GM12878 (cell line): ENCODE measurements at regions not wholly inside any gene's neighbourhood (a gene's known extent, or its start where the extent isn't known, plus 50 kb on each side); places are given as distances from the start of the nearest gene placed in this dataset.

Experiments
- ATAC-seq: fragments of 200-7000 bp; cut with Tn5 transposase; 3 replicates; pipeline ENCODE4 v1.9.1; 2020; ENCODE audit warnings: mild to moderate bottlenecking, moderate library complexity
- BruUV-seq: library from RNA; stranded (reverse); fragments of 400-500 nt; replicated peaks from 2 replicates; lab custom pipeline; 2021; lab: Mats Ljungman, UMichigan
- CTCF ChIA-PET: fragments of 300-600 bp; sonication (Branson Sonifier 250); formaldehyde crosslinking; extraction: SDS; loops from one replicate; lab custom pipeline; 2021; ENCODE audit warnings: inconsistent platforms; lab: Yijun Ruan, JAX
- POLR2A ChIA-PET: fragments of 350-600 bp; formaldehyde crosslinking; extraction: SDS; loops from one replicate; lab custom pipeline; 2021; ENCODE audit warnings: inconsistent platforms; lab: Charles Lee
- RAD21 ChIA-PET: fragments of 300-600 bp; sonication (Branson Sonifier 250); formaldehyde crosslinking; loops from one replicate; lab custom pipeline; 2023; ENCODE audit warnings: antibody characterized with exemption; ENCODE audit not compliant: unreplicated experiment; lab: Charles Lee
- SMC1A ChIA-PET: fragments of 300-600 bp; sonication (Branson Sonifier 250); formaldehyde crosslinking; loops from one replicate; lab custom pipeline; 2023; ENCODE audit not compliant: unreplicated experiment, uncharacterized antibody; lab: Charles Lee
- DNase-seq: peaks from one replicate; pipeline ENCODE4 v3.0.0-alpha.2; 2011; ENCODE audit warnings: low read depth, low spot score
- FAIRE-seq: peaks from 3 replicates; lab custom pipeline; 2011; peaks lifted over from hg19 to GRCh38; lab: Jason Lieb, UNC
- H2AFZ ChIP-seq: 2 replicates; pipeline ENCODE4 v1.6.0; 2011; ENCODE audit warnings: low read depth, low read length, control low read depth; ENCODE audit not compliant: control insufficient read depth
- H3K27ac ChIP-seq: 2 replicates; pipeline ENCODE4 v1.5.1; 2011; ENCODE audit warnings: control low read depth; ENCODE audit not compliant: control insufficient read depth, insufficient read depth
- H3K27me3 ChIP-seq, 2 experiments: replicated peaks in 1 of 2; 2 replicates each; pipeline versions ENCODE4 v1.6.0 to v1.6.1; 2011; ENCODE audit warnings: low read length in 1 of 2; ENCODE audit not compliant: control insufficient read depth in 2 of 2, insufficient read depth in 2 of 2
- H3K36me3 ChIP-seq, 2 experiments: 2 replicates each; pipeline ENCODE4 v1.5.1; 2011; ENCODE audit warnings: low read length in 1 of 2; ENCODE audit not compliant: control insufficient read depth in 2 of 2, insufficient read depth in 2 of 2
- H3K4me1 ChIP-seq: 2 replicates; pipeline ENCODE4 v1.6.1; 2011; ENCODE audit warnings: mild to moderate bottlenecking, low read length, moderate library complexity, mixed read lengths; ENCODE audit not compliant: control insufficient read depth, insufficient read depth
- H3K4me2 ChIP-seq: 2 replicates; pipeline ENCODE4 v1.6.0; 2011; ENCODE audit warnings: control low read depth; ENCODE audit not compliant: control insufficient read depth, insufficient read depth
- H3K4me3 ChIP-seq: fragments of 200-600 bp; sonication (generic); 2 replicates; pipeline ENCODE4 v1.5.1; 2016
- H3K79me2 ChIP-seq: 2 replicates; pipeline ENCODE4 v1.6.0; 2011; ENCODE audit warnings: low read length; ENCODE audit not compliant: control insufficient read depth, insufficient read depth
- H3K9ac ChIP-seq: 2 replicates; pipeline ENCODE4 v1.8.0; 2011; ENCODE audit warnings: low read length, control low read depth, mixed read lengths; ENCODE audit not compliant: control insufficient read depth, insufficient read depth
- H3K9me3 ChIP-seq: replicated peaks from 3 replicates; pipeline ENCODE4 v1.5.1; 2011; ENCODE audit warnings: mild to moderate bottlenecking, low read length; ENCODE audit not compliant: control insufficient read depth, insufficient read depth
- H4K20me1 ChIP-seq: 2 replicates; pipeline ENCODE4 v1.6.0; 2011; ENCODE audit not compliant: control insufficient read depth, insufficient read depth
- BCLAF1 ChIP-seq: fragments of 450-650 bp; IDR thresholded peaks from 2 replicates; pipeline ENCODE4 v1.6.1; 2017; ENCODE audit warnings: antibody characterized with exemption, mild to moderate bottlenecking, moderate library complexity
- BMI1 ChIP-seq: fragments of 450-650 bp; IDR thresholded peaks from 2 replicates; pipeline ENCODE4 v1.6.1; 2016; ENCODE audit warnings: mild to moderate bottlenecking, moderate library complexity, borderline replicate concordance
- BRCA1 ChIP-seq: IDR thresholded peaks from 2 replicates; pipeline ENCODE4 v1.6.1; 2011; ENCODE audit warnings: low read depth, low read length, improper control_type of control experiment
- E2F4 ChIP-seq: IDR thresholded peaks from 2 replicates; pipeline ENCODE4 v1.6.1; 2012; ENCODE audit warnings: low read depth, low read length, improper control_type of control experiment
- E2F8 ChIP-seq: fragments of 450-650 bp; IDR thresholded peaks from 2 replicates; pipeline ENCODE4 v1.6.1; 2018; ENCODE audit warnings: mild to moderate bottlenecking, low read depth, moderate library complexity; ENCODE audit not compliant: partially characterized antibody
- EED ChIP-seq: sonication (generic); IDR thresholded peaks from 2 replicates; pipeline ENCODE4 v1.6.1; 2016; ENCODE audit warnings: antibody characterized with exemption, low read depth
- FOS ChIP-seq: IDR thresholded peaks from 3 replicates; pipeline ENCODE4 v1.6.1; 2011; ENCODE audit warnings: borderline replicate concordance; ENCODE audit not compliant: insufficient read length; ENCODE audit errors: extremely low read depth
- FOXK2 ChIP-seq: fragments of 450-650 bp; IDR thresholded peaks from 2 replicates; pipeline ENCODE4 v1.6.1; 2017; ENCODE audit warnings: mild to moderate bottlenecking, moderate library complexity
- GATAD2B ChIP-seq: fragments of 450-650 bp; conservative IDR thresholded peaks from 2 replicates; pipeline ENCODE4 v1.6.1; 2017; ENCODE audit warnings: low read depth, mild to moderate bottlenecking, moderate library complexity
- KLF5 ChIP-seq: fragments of 450-650 bp; IDR thresholded peaks from 2 replicates; pipeline ENCODE4 v1.6.1; 2014; ENCODE audit warnings: mild to moderate bottlenecking; ENCODE audit not compliant: partially characterized antibody
- MEF2A ChIP-seq: IDR thresholded peaks from 2 replicates; pipeline ENCODE4 v1.6.1; 2011; ENCODE audit warnings: low read depth, mild to moderate bottlenecking, low read length, moderate library complexity; ENCODE audit not compliant: insufficient read depth
- MEF2B ChIP-seq: fragments of 450-650 bp; IDR thresholded peaks from 2 replicates; pipeline ENCODE4 v1.6.1; 2018; ENCODE audit warnings: mild to moderate bottlenecking, moderate library complexity; ENCODE audit not compliant: partially characterized antibody, poor library complexity, severe bottlenecking
- NFYB ChIP-seq: IDR thresholded peaks from 2 replicates; pipeline ENCODE4 v1.6.1; 2011; ENCODE audit warnings: low read depth, mild to moderate bottlenecking, low read length, improper control_type of control experiment, moderate library complexity; ENCODE audit not compliant: insufficient read depth
- SMARCA5 ChIP-seq: fragments of 450-650 bp; IDR thresholded peaks from 2 replicates; pipeline ENCODE4 v1.6.1; 2017; ENCODE audit warnings: mild to moderate bottlenecking
- TARDBP ChIP-seq: IDR thresholded peaks from 2 replicates; pipeline ENCODE4 v1.6.1; 2016; ENCODE audit warnings: borderline replicate concordance
- TCF3 ChIP-seq: IDR thresholded peaks from 2 replicates; pipeline ENCODE4 v1.6.1; 2012; ENCODE audit warnings: low read depth, mild to moderate bottlenecking, low read length, borderline replicate concordance; ENCODE audit not compliant: insufficient read depth
- WGBS: methylation state at CpG from one replicate; pipeline ENCODE4 v1.1.6; 2016; ENCODE audit warnings: low lambda C conversion rate; ENCODE audit not compliant: insufficient replicate concordance, insufficient coverage; ENCODE audit errors: missing lambda C conversion rate; 5-methylcytosine and 5-hydroxymethylcytosine counted together
- in situ Hi-C: fragments of 300-500 bp; cut with MboI; formaldehyde crosslinking; loops from 9 replicates; pipeline ENCODE4 v1.14.3; 2018; ENCODE audit warnings: mixed read lengths
- intact Hi-C: fragments of 100-400 bp; cut with micrococcal nuclease; formaldehyde crosslinking; loops from one replicate; pipeline ENCODE4 v1.14.2; 2022; ENCODE audit not compliant: unreplicated experiment
- TF ChIP-seq, protein P1 (sequence below): fragments of 450-650 bp; IDR thresholded peaks from 2 replicates; pipeline ENCODE4 v1.6.1; 2017; ENCODE audit warnings: mild to moderate bottlenecking

GRCh38 chr3:117562000-117562399 lies 852.4 kb downstream of the TUSC7 start:
- DNase-seq (no peak), ATAC-seq (no peak), FAIRE-seq (no peak)
- Histone ChIP-seq H3K4me3 (no peak overlapping the region), H3K4me1 (no peaks in the 10 kb centered on the region), H4K20me1 (no peaks in the 10 kb centered on the region), H2AFZ (no peak overlapping the region), H3K9me3 (no peaks in the 10 kb centered on the region), H3K9ac (no peak overlapping the region), H3K27me3 (no peaks in the 10 kb centered on the region), H3K4me2 (no peak overlapping the region), H3K36me3 (no peaks in the 10 kb centered on the region), H3K79me2 (no peaks in the 10 kb centered on the region), H3K27ac (no peak overlapping the region)
- intact Hi-C loops: no loop called here
- SMC1A ChIA-PET: no interaction called here
- POLR2A ChIA-PET: interaction anchor here (0.5 kb wide), 1 partner anchor 1248 kb away, joined by 4 read pairs; no protein-coding TSS in a partner anchor
- RAD21 ChIA-PET: no interaction called here
- no TSS peak for BruUV-seq
- CTCF ChIA-PET: no interaction called here
- in situ Hi-C loops: no loop called here
- 0% methylated on average over 2 of the region's 2 CpGs for WGBS
- TF ChIP-seq SMARCA5 (no peak), KLF5 (no peak), TARDBP (no peak), MEF2B (no peak), E2F8 (no peak), EED (no peak), TCF3 (no peak), BRCA1 (no peak), BMI1 (no peak), MEF2A (no peak), E2F4 (no peak), GATAD2B (no peak), FOXK2 (no peak), FOS (no peak), NFYB (no peak), BCLAF1 (no peak)
- TF ChIP-seq, protein P1, sequence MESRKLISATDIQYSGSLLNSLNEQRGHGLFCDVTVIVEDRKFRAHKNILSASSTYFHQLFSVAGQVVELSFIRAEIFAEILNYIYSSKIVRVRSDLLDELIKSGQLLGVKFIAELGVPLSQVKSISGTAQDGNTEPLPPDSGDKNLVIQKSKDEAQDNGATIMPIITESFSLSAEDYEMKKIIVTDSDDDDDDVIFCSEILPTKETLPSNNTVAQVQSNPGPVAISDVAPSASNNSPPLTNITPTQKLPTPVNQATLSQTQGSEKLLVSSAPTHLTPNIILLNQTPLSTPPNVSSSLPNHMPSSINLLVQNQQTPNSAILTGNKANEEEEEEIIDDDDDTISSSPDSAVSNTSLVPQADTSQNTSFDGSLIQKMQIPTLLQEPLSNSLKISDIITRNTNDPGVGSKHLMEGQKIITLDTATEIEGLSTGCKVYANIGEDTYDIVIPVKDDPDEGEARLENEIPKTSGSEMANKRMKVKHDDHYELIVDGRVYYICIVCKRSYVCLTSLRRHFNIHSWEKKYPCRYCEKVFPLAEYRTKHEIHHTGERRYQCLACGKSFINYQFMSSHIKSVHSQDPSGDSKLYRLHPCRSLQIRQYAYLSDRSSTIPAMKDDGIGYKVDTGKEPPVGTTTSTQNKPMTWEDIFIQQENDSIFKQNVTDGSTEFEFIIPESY: no peak
